Keratinocyte (primary cell): ENCODE measurements at regions not wholly inside any gene's neighbourhood (a gene's known extent, or its start where the extent isn't known, plus 50 kb on each side); places are given as distances from the start of the nearest gene placed in this dataset.

Experiments
- DNase-seq: peaks from one replicate; pipeline ENCODE4 v3.0.0-alpha.2; 2011; ENCODE audit warnings: low read depth, missing footprints, low spot score
- FAIRE-seq: peaks from 2 replicates; lab custom pipeline; 2011; peaks lifted over from hg19 to GRCh38; lab: Jason Lieb, UNC
- H2AFZ ChIP-seq: 2 replicates; pipeline ENCODE4 v1.6.0; 2012; ENCODE audit warnings: low read length, control low read depth, inconsistent platforms; ENCODE audit not compliant: control insufficient read depth
- H3K27ac ChIP-seq: 2 replicates; pipeline ENCODE4 v1.5.1; 2011; ENCODE audit warnings: low read length; ENCODE audit not compliant: control insufficient read depth, insufficient read depth
- H3K27me3 ChIP-seq: 3 replicates; pipeline ENCODE4 v1.6.0; 2011; ENCODE audit warnings: low read length; ENCODE audit not compliant: control insufficient read depth, insufficient read depth; ENCODE audit errors: extremely low read depth
- H3K36me3 ChIP-seq, 2 experiments: 2 replicates in 1 of 2; 3 replicates in 1 of 2; pipeline ENCODE4 v1.5.1; 2011; ENCODE audit warnings: low read length in 2 of 2, mild to moderate bottlenecking in 1 of 2; ENCODE audit not compliant: control insufficient read depth in 2 of 2, insufficient read depth in 2 of 2; ENCODE audit errors: extremely low read depth in 1 of 2
- H3K4me1 ChIP-seq: 3 replicates; pipeline ENCODE4 v1.5.1; 2011; ENCODE audit warnings: low read length; ENCODE audit not compliant: control insufficient read depth, insufficient read depth; ENCODE audit errors: extremely low read depth
- H3K4me2 ChIP-seq: 3 replicates; pipeline ENCODE4 v1.6.0; 2011; ENCODE audit warnings: low read depth, low read length; ENCODE audit not compliant: control insufficient read depth, insufficient read depth; ENCODE audit errors: extremely low read depth
- H3K4me3 ChIP-seq, 3 experiments: fragments of 200-600 bp in 1 of 3; sonication (generic) in 1 of 3; 2 replicates in 2 of 3; 3 replicates in 1 of 3; pipeline ENCODE4 v1.5.1; 2011 to 2016; ENCODE audit warnings: low read length in 3 of 3, mild to moderate bottlenecking in 3 of 3, control low read depth in 2 of 3, inconsistent platforms in 1 of 3, low read depth in 1 of 3, mixed read lengths in 1 of 3, mixed run types in 1 of 3, moderate library complexity in 1 of 3; ENCODE audit not compliant: control insufficient read depth in 2 of 3, insufficient read depth in 2 of 3; ENCODE audit errors: extremely low read depth in 1 of 3
- H3K79me2 ChIP-seq: 2 replicates; pipeline ENCODE4 v1.6.0; 2012; ENCODE audit warnings: low read length; ENCODE audit not compliant: control insufficient read depth, insufficient read depth
- H3K9ac ChIP-seq: 3 replicates; pipeline ENCODE4 v1.6.0; 2011; ENCODE audit warnings: low read length; ENCODE audit not compliant: control insufficient read depth, insufficient read depth; ENCODE audit errors: extremely low read depth
- H3K9me1 ChIP-seq: 3 replicates; pipeline ENCODE4 v1.6.0; 2011; ENCODE audit warnings: low read length; ENCODE audit not compliant: control insufficient read depth, insufficient read depth; ENCODE audit errors: extremely low read depth
- H3K9me3 ChIP-seq: 2 replicates; pipeline ENCODE4 v1.5.1; 2012; ENCODE audit warnings: low read depth, low read length; ENCODE audit not compliant: control insufficient read depth
- H4K20me1 ChIP-seq: 3 replicates; pipeline ENCODE4 v1.6.0; 2011; ENCODE audit warnings: low read length; ENCODE audit not compliant: control insufficient read depth, insufficient read depth; ENCODE audit errors: extremely low read depth
- CTCF ChIP-seq, 3 experiments: IDR thresholded peaks in 1 of 3; conservative IDR thresholded peaks in 1 of 3; optimal IDR thresholded peaks in 1 of 3; 2 replicates in 2 of 3; 3 replicates in 1 of 3; pipeline versions ENCODE3 to v1.5.1; 2011; ENCODE audit warnings: low read length in 3 of 3, mild to moderate bottlenecking in 3 of 3, moderate library complexity in 2 of 3, control low read depth in 1 of 3, inconsistent platforms in 1 of 3; ENCODE audit not compliant: insufficient read depth in 2 of 3; ENCODE audit errors: extremely low read depth in 1 of 3
- EZH2 ChIP-seq: IDR thresholded peaks from one replicate; pipeline ENCODE4 v1.6.1; 2012; ENCODE audit warnings: inconsistent platforms, mild to moderate bottlenecking, low read length, moderate library complexity
- dilution Hi-C: fragments of 300-500 bp; cut with MboI; formaldehyde crosslinking; loops from one replicate; pipeline ENCODE4 v1.7.0; 2020; ENCODE audit warnings: low sequenced_read_pairs; ENCODE audit not compliant: extremely low pct_ligation_motif_present

GRCh38 chr11:133697161-133697560, 148.2 kb downstream of the SPATA19 start:
- no peaks in the 10 kb centered on the region for H3K4me1 ChIP-seq
- H3K27ac ChIP-seq: no peak overlapping the region
- H3K36me3 ChIP-seq: no peaks in the 10 kb centered on the region
- H3K27me3 ChIP-seq: no peaks in the 10 kb centered on the region
- no peaks in the 10 kb centered on the region for H3K9me1 ChIP-seq
- dilution Hi-C loops: no loop called here
- no peak for DNase-seq
- TF ChIP-seq EZH2: no peak
- no peak for TF ChIP-seq CTCF (optimal IDR thresholded peaks at IDR 0.05 in 1 of 3, IDR thresholded peaks at IDR 0.05 in 1 of 3, conservative IDR thresholded peaks at IDR 0.05 in 1 of 3; ENCODE audit: extremely low read depth in 1 of 3, insufficient read depth in 2 of 3, low read length in 3 of 3)
- no peak overlapping the region for H2AFZ ChIP-seq
- no peak for FAIRE-seq
- no peaks in the 10 kb centered on the region for H4K20me1 ChIP-seq
- H3K9ac ChIP-seq: no peak overlapping the region
- peaks cover 4% of the 10 kb centered on the region for H3K9me3 ChIP-seq
- H3K79me2 ChIP-seq: no peaks in the 10 kb centered on the region
- H3K4me3 ChIP-seq: no peak overlapping the region
- H3K4me2 ChIP-seq: no peak overlapping the region

- H3K4me2 ChIP-seq: no peak overlapping the region
- H3K4me3 ChIP-seq: no peak overlapping the region
- no peak for DNase-seq
- H3K4me1 ChIP-seq: no peaks in the 10 kb centered on the region
- no peak for FAIRE-seq
- no peak overlapping the region for H3K27ac ChIP-seq
- H3K9me3 ChIP-seq: peaks cover 4% of the 10 kb centered on the region
- H3K79me2 ChIP-seq: no peaks in the 10 kb centered on the region
- dilution Hi-C loops: no loop called here
- TF ChIP-seq EZH2 (no peak), CTCF (optimal IDR thresholded peaks at IDR 0.05 in 1 of 3, IDR thresholded peaks at IDR 0.05 in 1 of 3, conservative IDR thresholded peaks at IDR 0.05 in 1 of 3; ENCODE audit: extremely low read depth in 1 of 3, insufficient read depth in 2 of 3, low read length in 3 of 3) (no peak)
- no peak overlapping the region for H3K9ac ChIP-seq
- H3K27me3 ChIP-seq: no peaks in the 10 kb centered on the region
- H3K9me1 ChIP-seq: no peaks in the 10 kb centered on the region
- H3K36me3 ChIP-seq: no peaks in the 10 kb centered on the region
- H2AFZ ChIP-seq: no peak overlapping the region
- H4K20me1 ChIP-seq: no peaks in the 10 kb centered on the region
Observed at GRCh38 chr11:133695387-133695786, 149.9 kb downstream of the SPATA19 start.
